ENCODE measurements at regions not wholly inside any gene's neighbourhood (a gene's known extent, or its start where the extent isn't known, plus 50 kb on each side); places are given as distances from the start of the nearest gene placed in this dataset.

GRCh38 chr5:136703706-136704105 is 338.4 kb upstream of the TRPC7 start:
- no peak overlapping the region for H2BK20ac ChIP-seq (ENCODE audit: low read depth, low read length)
- no peak overlapping the region for H3K4me3 ChIP-seq (ENCODE audit: insufficient read depth, low read depth, low read length)
- H3K9me1 ChIP-seq (ENCODE audit: insufficient read depth, low read length), result no peaks in the 10 kb centered on the region
- H4K5ac ChIP-seq (ENCODE audit: low read depth, low read length), result no peak overlapping the region
- dilution Hi-C loops (cut with HindIII; ENCODE audit: low sequenced_read_pairs, unreplicated experiment), result no loop called here
- H3K56ac ChIP-seq (ENCODE audit: extremely low read depth, insufficient read depth, low read length), result no peak overlapping the region
- H2BK5ac ChIP-seq (ENCODE audit: low read depth, low read length, poor library complexity, severe bottlenecking), result no peak overlapping the region
- no peak for TF ChIP-seq RFX5 (IDR thresholded peaks at IDR 0.05; ENCODE audit: low read depth, low read length)
- no peak for TF ChIP-seq CHD1 (IDR thresholded peaks at IDR 0.05; ENCODE audit: low read depth, low read length)
- TF ChIP-seq MAFK (IDR thresholded peaks at IDR 0.05; ENCODE audit: low read depth, low read length), result no peak
- no peak for TF ChIP-seq SMC3 (IDR thresholded peaks at IDR 0.05; ENCODE audit: low read depth, low read length)
- TF ChIP-seq ELK1 (IDR thresholded peaks at IDR 0.05; ENCODE audit: borderline replicate concordance, low read depth, low read length), result no peak
- TF ChIP-seq, protein P1, sequence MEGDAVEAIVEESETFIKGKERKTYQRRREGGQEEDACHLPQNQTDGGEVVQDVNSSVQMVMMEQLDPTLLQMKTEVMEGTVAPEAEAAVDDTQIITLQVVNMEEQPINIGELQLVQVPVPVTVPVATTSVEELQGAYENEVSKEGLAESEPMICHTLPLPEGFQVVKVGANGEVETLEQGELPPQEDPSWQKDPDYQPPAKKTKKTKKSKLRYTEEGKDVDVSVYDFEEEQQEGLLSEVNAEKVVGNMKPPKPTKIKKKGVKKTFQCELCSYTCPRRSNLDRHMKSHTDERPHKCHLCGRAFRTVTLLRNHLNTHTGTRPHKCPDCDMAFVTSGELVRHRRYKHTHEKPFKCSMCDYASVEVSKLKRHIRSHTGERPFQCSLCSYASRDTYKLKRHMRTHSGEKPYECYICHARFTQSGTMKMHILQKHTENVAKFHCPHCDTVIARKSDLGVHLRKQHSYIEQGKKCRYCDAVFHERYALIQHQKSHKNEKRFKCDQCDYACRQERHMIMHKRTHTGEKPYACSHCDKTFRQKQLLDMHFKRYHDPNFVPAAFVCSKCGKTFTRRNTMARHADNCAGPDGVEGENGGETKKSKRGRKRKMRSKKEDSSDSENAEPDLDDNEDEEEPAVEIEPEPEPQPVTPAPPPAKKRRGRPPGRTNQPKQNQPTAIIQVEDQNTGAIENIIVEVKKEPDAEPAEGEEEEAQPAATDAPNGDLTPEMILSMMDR (conservative IDR thresholded peaks at IDR 0.05; ENCODE audit: low read depth, low read length), result no peak
- no peak for TF ChIP-seq CEBPB (IDR thresholded peaks at IDR 0.05; ENCODE audit: low read depth, low read length)
- TF ChIP-seq, protein P2, sequence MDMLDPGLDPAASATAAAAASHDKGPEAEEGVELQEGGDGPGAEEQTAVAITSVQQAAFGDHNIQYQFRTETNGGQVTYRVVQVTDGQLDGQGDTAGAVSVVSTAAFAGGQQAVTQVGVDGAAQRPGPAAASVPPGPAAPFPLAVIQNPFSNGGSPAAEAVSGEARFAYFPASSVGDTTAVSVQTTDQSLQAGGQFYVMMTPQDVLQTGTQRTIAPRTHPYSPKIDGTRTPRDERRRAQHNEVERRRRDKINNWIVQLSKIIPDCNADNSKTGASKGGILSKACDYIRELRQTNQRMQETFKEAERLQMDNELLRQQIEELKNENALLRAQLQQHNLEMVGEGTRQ (IDR thresholded peaks at IDR 0.05; ENCODE audit: low read depth, low read length), result no peak
- TF ChIP-seq MAZ (IDR thresholded peaks at IDR 0.05; ENCODE audit: borderline replicate concordance, low read depth, low read length), result no peak
- TF ChIP-seq RCOR1 (IDR thresholded peaks at IDR 0.05; ENCODE audit: insufficient replicate concordance, low read length), result no peak
- TF ChIP-seq MXI1 (IDR thresholded peaks at IDR 0.05; ENCODE audit: borderline replicate concordance, low read depth, low read length), result no peak
- TF ChIP-seq RAD21 (IDR thresholded peaks at IDR 0.05; ENCODE audit: low read length), result no peak
- no peak for TF ChIP-seq POLR2A (IDR thresholded peaks at IDR 0.05; ENCODE audit: low read depth, low read length)
- H3K27me3 ChIP-seq (ENCODE audit: control insufficient read depth, insufficient read depth, low read length), result no peaks in the 10 kb centered on the region
- no peak overlapping the region for H3K4me2 ChIP-seq (ENCODE audit: low read depth, low read length)
- H3K9me3 ChIP-seq (ENCODE audit: control insufficient read depth, insufficient read depth, low read length), result peaks cover 2% of the 10 kb centered on the region; the same call in 1 of the 2 replicates
- H3K27ac ChIP-seq (ENCODE audit: insufficient read depth, low read length), result no peak overlapping the region
- H3K23ac ChIP-seq (ENCODE audit: low read depth, low read length), result no peak overlapping the region
- POLR2A ChIA-PET (ENCODE audit: unreplicated experiment), result no interaction called here
- H4K8ac ChIP-seq (ENCODE audit: low read depth in 2 of 2, low read length in 2 of 2), result no peak overlapping the region
- H4K20me1 ChIP-seq (ENCODE audit: insufficient read depth, low read length), result no peaks in the 10 kb centered on the region
- CTCF ChIA-PET, result no interaction called here
- no peaks in the 10 kb centered on the region for H3K36me3 ChIP-seq (ENCODE audit: control insufficient read depth, insufficient read depth, low read length)
- in situ Hi-C loops (cut with MboI; ENCODE audit: low sequenced_read_pairs), result no loop called here
- intact Hi-C loops (cut with micrococcal nuclease), result no loop called here
- H2AK9ac ChIP-seq (replicated peaks; ENCODE audit: low read depth, low read length, poor library complexity), result no peak overlapping the region
- no peak overlapping the region for H2BK120ac ChIP-seq (ENCODE audit: low read depth, low read length)
- no peak overlapping the region for H2AK5ac ChIP-seq (ENCODE audit: low read depth, low read length)
- no peaks in the 10 kb centered on the region for H3K79me1 ChIP-seq (ENCODE audit: low read depth in 1 of 2, low read length in 2 of 2)
- H3K14ac ChIP-seq (replicated peaks; ENCODE audit: low read depth, low read length), result no peak overlapping the region
- DNase-seq, result no peak
- H3K4me1 ChIP-seq (ENCODE audit: control insufficient read depth, insufficient read depth, low read length), result no peaks in the 10 kb centered on the region
- no peak overlapping the region for H3K4ac ChIP-seq (ENCODE audit: low read depth, low read length)
- H3K18ac ChIP-seq (ENCODE audit: low read depth, low read length), result no peak overlapping the region
- no peak overlapping the region for H4K91ac ChIP-seq (ENCODE audit: insufficient read depth, low read depth, low read length)
- H3K9ac ChIP-seq (ENCODE audit: low read depth, low read length), result no peak overlapping the region
- ATAC-seq (ENCODE audit: low read depth), result no peak
- no peak overlapping the region for H2AFZ ChIP-seq (replicated peaks; ENCODE audit: low read length, poor library complexity)
- WGBS, 2 experiments (ENCODE audit: extremely low coverage in 2 of 2, insufficient read length in 1 of 2), result no CpG with 5 or more reads among the region's 1 CpG
- no TSS peak for BruUV-seq (replicated peaks)
- H2BK15ac ChIP-seq (ENCODE audit: low read depth, low read length), result no peak overlapping the region

All from IMR-90 (cell line).